CD14-positive monocyte (primary cell): ENCODE measurements at regions not wholly inside any gene's neighbourhood (a gene's known extent, or its start where the extent isn't known, plus 50 kb on each side); places are given as distances from the start of the nearest gene placed in this dataset.

Experiments used
- DNase-seq, 3 donors: peaks; one replicate each; pipeline ENCODE4 v3.0.0-alpha.2; 2011 to 2022
- H2AFZ ChIP-seq: 2 replicates; pipeline ENCODE4 v1.6.0; 2012; ENCODE audit warnings: mild to moderate bottlenecking, low read depth, low read length, inconsistent platforms; ENCODE audit not compliant: insufficient read depth, poor library complexity, severe bottlenecking
- H3K27ac ChIP-seq, 2 donors: 1 replicate in 1 of 2; 2 replicates in 1 of 2; pipeline ENCODE4 v1.5.1; 2012 to 2013; ENCODE audit warnings: low read length in 2 of 2, control low read depth in 1 of 2, inconsistent platforms in 1 of 2, low read depth in 1 of 2, mild to moderate bottlenecking in 1 of 2
- H3K27me3 ChIP-seq, 2 donors: one replicate each; pipeline versions ENCODE4 v1.6.0 to v1.6.1; 2011 to 2013; ENCODE audit warnings: low read length in 2 of 2; ENCODE audit not compliant: control insufficient read depth in 2 of 2, insufficient read depth in 2 of 2
- H3K36me3 ChIP-seq, 2 donors: replicated peaks in 1 of 2; 1 replicate in 1 of 2; 2 replicates in 1 of 2; pipeline versions ENCODE4 v1.5.1 to v1.6.1; 2012 to 2013; ENCODE audit warnings: low read length in 2 of 2, control low read depth in 1 of 2, inconsistent platforms in 1 of 2, mild to moderate bottlenecking in 1 of 2; ENCODE audit not compliant: insufficient read depth in 2 of 2, control insufficient read depth in 1 of 2
- H3K4me1 ChIP-seq, 2 donors: 1 replicate in 1 of 2; 2 replicates in 1 of 2; pipeline versions ENCODE4 v1.5.1 to v1.6.1; 2012 to 2013; ENCODE audit warnings: low read length in 2 of 2, control low read depth in 1 of 2, inconsistent platforms in 1 of 2, mild to moderate bottlenecking in 1 of 2, moderate library complexity in 1 of 2; ENCODE audit not compliant: insufficient read depth in 2 of 2, control insufficient read depth in 1 of 2
- H3K4me2 ChIP-seq: replicated peaks from 2 replicates; pipeline ENCODE3; 2012; ENCODE audit warnings: low read length, moderate library complexity, mild to moderate bottlenecking; ENCODE audit not compliant: poor library complexity, severe bottlenecking; ENCODE audit errors: extremely low read depth
- H3K4me3 ChIP-seq, 3 experiments: fragments of 200-600 bp in 1 of 3; sonication (generic) in 1 of 3; replicated peaks in 1 of 3; 1 replicate in 2 of 3; 2 replicates in 1 of 3; pipeline ENCODE4 v1.5.1; 2011 to 2013; ENCODE audit warnings: low read length in 3 of 3, mild to moderate bottlenecking in 3 of 3, control low read depth in 2 of 3, low read depth in 2 of 3, inconsistent platforms in 1 of 3, moderate library complexity in 1 of 3
- H3K79me2 ChIP-seq: 2 replicates; pipeline ENCODE4 v1.6.0; 2012; ENCODE audit warnings: mild to moderate bottlenecking, control low read depth, inconsistent platforms, low read length, moderate library complexity; ENCODE audit not compliant: insufficient read depth
- H3K9ac ChIP-seq: 2 replicates; pipeline ENCODE4 v1.6.0; 2017; ENCODE audit warnings: low read length, mild to moderate bottlenecking; ENCODE audit not compliant: insufficient read depth, poor library complexity, severe bottlenecking
- H3K9me3 ChIP-seq, 2 donors: replicated peaks in 1 of 2; 1 replicate in 1 of 2; 2 replicates in 1 of 2; pipeline versions ENCODE4 v1.5.1 to v1.6.1; 2012 to 2013; ENCODE audit warnings: low read length in 2 of 2, control low read depth in 1 of 2; ENCODE audit not compliant: control insufficient read depth in 1 of 2, insufficient read depth in 1 of 2
- H4K20me1 ChIP-seq: 2 replicates; pipeline ENCODE4 v1.6.0; 2012; ENCODE audit warnings: mild to moderate bottlenecking, low read length, control low read depth, moderate library complexity; ENCODE audit not compliant: insufficient read depth
- H3K27ac Mint-ChIP-seq, 7 donors: one replicate each; pipeline ENCODE4 v1.8.0; 2020; ENCODE audit warnings: mild to moderate bottlenecking in 7 of 7, mixed read lengths in 7 of 7, moderate library complexity in 6 of 7, inconsistent platforms in 2 of 7
- H3K27me3 Mint-ChIP-seq, 3 donors: one replicate each; pipeline ENCODE4 v1.8.0; 2021 to 2022; ENCODE audit warnings: low read depth in 3 of 3, mild to moderate bottlenecking in 3 of 3, mixed read lengths in 3 of 3, moderate library complexity in 3 of 3, inconsistent platforms in 1 of 3
- H3K36me3 Mint-ChIP-seq, 2 donors: one replicate each; pipeline ENCODE4 v1.8.0; 2020; ENCODE audit warnings: mixed read lengths in 2 of 2, inconsistent platforms in 1 of 2, mild to moderate bottlenecking in 1 of 2
- H3K4me1 Mint-ChIP-seq: one replicate; pipeline ENCODE4 v1.8.0; 2020; ENCODE audit warnings: mild to moderate bottlenecking, mixed read lengths
- H3K4me3 Mint-ChIP-seq, 2 donors: one replicate each; pipeline ENCODE4 v1.8.0; 2020; ENCODE audit warnings: mild to moderate bottlenecking in 2 of 2, mixed read lengths in 2 of 2, moderate library complexity in 1 of 2
- H3K9me3 Mint-ChIP-seq, 7 donors: one replicate each; pipeline ENCODE4 v1.8.0; 2020 to 2022; ENCODE audit warnings: mixed read lengths in 7 of 7, mild to moderate bottlenecking in 6 of 7, moderate library complexity in 6 of 7, inconsistent platforms in 2 of 7
- WGBS: methylation state at CpG from one replicate; pipeline ENCODE4 v1.1.5; 2013; ENCODE audit warnings: missing lambda C conversion rate; ENCODE audit not compliant: insufficient coverage; 5-methylcytosine and 5-hydroxymethylcytosine counted together
- intact Hi-C, 2 donors: fragments of 100-400 bp; cut with micrococcal nuclease; formaldehyde crosslinking; loops; one replicate each; pipeline versions ENCODE4 v1.15.0 to v1.15.1; 2023
- TF ChIP-seq, protein P1 (sequence below): fragments of 200-600 bp; IDR thresholded peaks from one replicate; pipeline ENCODE4 v1.8.0; 2022; ENCODE audit warnings: antibody characterized with exemption, mild to moderate bottlenecking

GRCh38 chr3:32620611-32621310 is 50.1 kb upstream of the DYNC1LI1 start:
- Mint-ChIP-seq H3K27me3 (peaks cover 0 to 9% (median 9%) of the 10 kb centered on the region in 3 donors), H3K4me3 (no peak overlapping the region), H3K4me1 (no peaks in the 10 kb centered on the region), H3K9me3 (peaks cover 0 to 12% (median 6%) of the 10 kb centered on the region in 7 donors), H3K27ac (no peak overlapping the region), H3K36me3 (no peaks in the 10 kb centered on the region)
- no peak overlapping the region for H3K9ac ChIP-seq
- H3K9me3 ChIP-seq = no peaks in the 10 kb centered on the region
- TF ChIP-seq, protein P1, sequence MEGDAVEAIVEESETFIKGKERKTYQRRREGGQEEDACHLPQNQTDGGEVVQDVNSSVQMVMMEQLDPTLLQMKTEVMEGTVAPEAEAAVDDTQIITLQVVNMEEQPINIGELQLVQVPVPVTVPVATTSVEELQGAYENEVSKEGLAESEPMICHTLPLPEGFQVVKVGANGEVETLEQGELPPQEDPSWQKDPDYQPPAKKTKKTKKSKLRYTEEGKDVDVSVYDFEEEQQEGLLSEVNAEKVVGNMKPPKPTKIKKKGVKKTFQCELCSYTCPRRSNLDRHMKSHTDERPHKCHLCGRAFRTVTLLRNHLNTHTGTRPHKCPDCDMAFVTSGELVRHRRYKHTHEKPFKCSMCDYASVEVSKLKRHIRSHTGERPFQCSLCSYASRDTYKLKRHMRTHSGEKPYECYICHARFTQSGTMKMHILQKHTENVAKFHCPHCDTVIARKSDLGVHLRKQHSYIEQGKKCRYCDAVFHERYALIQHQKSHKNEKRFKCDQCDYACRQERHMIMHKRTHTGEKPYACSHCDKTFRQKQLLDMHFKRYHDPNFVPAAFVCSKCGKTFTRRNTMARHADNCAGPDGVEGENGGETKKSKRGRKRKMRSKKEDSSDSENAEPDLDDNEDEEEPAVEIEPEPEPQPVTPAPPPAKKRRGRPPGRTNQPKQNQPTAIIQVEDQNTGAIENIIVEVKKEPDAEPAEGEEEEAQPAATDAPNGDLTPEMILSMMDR = no peak
- H3K27me3 ChIP-seq = no peaks in the 10 kb centered on the region
- 80% methylated on average over 1 of the region's 10 CpGs for WGBS
- intact Hi-C loops = no loop called here
- no peak overlapping the region for H3K4me3 ChIP-seq
- DNase-seq = no peak
- H4K20me1 ChIP-seq = no peaks in the 10 kb centered on the region
- H3K4me1 ChIP-seq = no peaks in the 10 kb centered on the region
- no peak overlapping the region for H2AFZ ChIP-seq
- no peaks in the 10 kb centered on the region for H3K36me3 ChIP-seq
- no peak overlapping the region for H3K4me2 ChIP-seq
- no peaks in the 10 kb centered on the region for H3K79me2 ChIP-seq
- H3K27ac ChIP-seq = no peak overlapping the region
